GM23338 (cell line): ENCODE measurements at regions not wholly inside any gene's neighbourhood (a gene's known extent, or its start where the extent isn't known, plus 50 kb on each side); places are given as distances from the start of the nearest gene placed in this dataset.

Experiments
- CTCF ChIP-seq, 2 experiments: fragments of 200-600 bp in 1 of 2; sonication (generic) in 1 of 2; conservative IDR thresholded peaks; 2 replicates each; pipeline versions ENCODE4 v1.5.1 to v1.6.1; 2016 to 2017; ENCODE audit warnings: antibody characterized with exemption in 2 of 2, low read depth in 2 of 2, mild to moderate bottlenecking in 2 of 2, moderate library complexity in 1 of 2
- EZH2 ChIP-seq: fragments of 200-600 bp; sonication (generic); IDR thresholded peaks from one replicate; pipeline ENCODE4 v1.8.0; 2017; ENCODE audit warnings: antibody characterized with exemption, mild to moderate bottlenecking, low read depth; ENCODE audit not compliant: unreplicated experiment
- POLR2AphosphoS5 ChIP-seq: IDR thresholded peaks from 2 replicates; pipeline ENCODE4 v1.6.1; 2016; ENCODE audit warnings: antibody characterized with exemption, low read depth

GRCh38 chr20:12049125-12049524 lies 131.4 kb downstream of the BTBD3 start:
- TF ChIP-seq CTCF (conservative IDR thresholded peaks at IDR 0.05; ENCODE audit: low read depth in 2 of 2) (no peak), EZH2 (no peak), POLR2AphosphoS5 (no peak)
